GM21529 (cell line): ENCODE measurements at regions not wholly inside any gene's neighbourhood (a gene's known extent, or its start where the extent isn't known, plus 50 kb on each side); places are given as distances from the start of the nearest gene placed in this dataset.

Experiments
- ATAC-seq: cut with Tn5 transposase; IDR thresholded peaks from one replicate; pipeline ENCODE4 v1.9.1; 2021; ENCODE audit not compliant: unreplicated experiment

GRCh38 chr4:181692965-181693364 lies 550.2 kb upstream of the TENM3 start:
- ATAC-seq = no peak

DNA sequence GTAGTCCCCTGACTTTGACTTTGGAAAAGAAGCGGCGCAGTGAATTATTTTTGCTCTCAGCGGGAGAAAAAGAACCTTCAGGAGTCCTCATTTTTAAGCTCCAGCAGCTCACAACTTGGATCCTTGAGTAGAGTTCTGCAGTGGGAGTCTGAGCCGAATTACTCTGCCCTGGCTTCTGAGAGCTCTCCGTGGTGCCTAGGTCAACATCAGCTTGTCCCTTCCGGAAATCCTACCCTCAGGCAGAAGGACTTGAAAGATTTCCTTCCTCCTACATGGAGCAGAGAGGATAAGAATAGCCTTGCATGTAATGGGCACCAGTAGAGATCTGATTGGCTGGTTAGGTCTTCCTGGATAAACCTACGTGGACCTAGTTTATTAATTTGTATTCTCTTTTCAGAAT lies 549.7 kb upstream of the TENM3 start:
- ATAC-seq = no peak

- no peak for ATAC-seq
These were observed 545.0 kb upstream of the TENM3 start for GRCh38 chr4:181698221-181698620.

- ATAC-seq = no peak
These were observed 542.0 kb upstream of the TENM3 start for GRCh38 chr4:181701214-181701613.

DNA sequence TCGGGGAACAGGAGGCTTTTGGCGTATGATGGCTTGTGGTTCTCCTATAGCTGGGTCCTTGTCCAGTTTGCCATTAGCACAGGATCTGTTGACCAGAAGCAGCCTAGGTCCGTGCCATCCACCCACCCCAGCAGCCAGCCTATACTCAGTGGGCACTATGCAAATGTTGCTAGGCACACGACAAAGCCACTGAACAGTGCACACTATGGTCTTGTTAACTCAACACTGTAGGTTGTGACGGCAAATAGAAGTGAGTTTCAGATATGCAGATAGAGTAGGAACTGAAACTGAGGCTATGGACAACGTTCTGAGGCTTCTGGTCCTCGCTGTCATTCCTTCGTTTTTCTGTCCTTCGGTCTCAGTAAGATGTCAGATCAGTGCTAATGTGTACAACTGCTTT lies 541.3 kb upstream of the TENM3 start:
- ATAC-seq = no peak

DNA sequence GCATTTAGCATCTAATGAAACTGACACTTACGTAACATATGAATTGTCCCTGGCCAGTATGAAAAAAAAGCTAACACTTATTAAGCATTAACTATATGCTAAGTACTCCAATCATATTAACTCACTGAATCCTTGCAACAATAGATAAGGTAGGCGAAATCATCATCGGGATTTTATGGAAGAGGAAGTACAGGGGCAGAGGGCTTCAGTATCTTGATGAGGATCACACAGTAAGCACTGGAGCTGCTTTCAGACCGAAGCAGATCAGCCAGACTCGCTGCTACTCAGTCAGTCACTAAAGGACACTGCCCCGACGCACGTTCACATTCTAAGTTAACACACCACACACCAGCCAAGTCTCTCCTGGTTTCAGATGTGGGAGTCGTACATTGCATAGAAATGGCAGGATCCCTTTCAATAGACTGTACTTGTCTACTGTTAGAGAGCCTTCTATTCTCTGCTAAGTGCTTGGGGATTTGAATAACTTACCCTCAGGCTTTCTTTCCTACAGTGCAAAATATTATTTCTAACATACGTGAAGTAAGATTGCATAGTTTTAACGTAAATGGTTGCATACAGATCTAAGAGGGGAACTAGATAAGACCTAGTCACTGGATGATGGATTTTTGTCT lies 540.2 kb upstream of the TENM3 start:
- ATAC-seq = no peak

DNA sequence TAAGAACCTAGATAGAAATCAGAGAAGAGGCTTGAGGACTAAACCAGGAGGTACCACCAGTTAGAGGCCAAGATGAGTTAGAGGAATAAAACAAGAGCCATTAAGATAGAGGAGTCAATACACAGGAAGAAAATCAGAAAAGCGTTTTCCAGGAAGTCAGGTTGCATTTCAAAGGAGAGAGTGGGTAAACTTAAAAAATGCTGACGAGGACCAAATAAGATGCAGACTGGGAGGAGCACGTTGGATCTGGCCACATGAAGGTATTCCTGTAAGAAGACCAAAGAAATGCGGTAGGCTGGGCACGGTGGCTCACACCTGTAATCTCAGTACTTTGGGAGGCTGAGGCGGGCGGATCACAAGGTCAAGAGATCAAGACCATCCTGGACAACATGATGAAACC lies 533.1 kb upstream of the TENM3 start:
- no peak for ATAC-seq

GRCh38 chr4:181711387-181711786 lies 531.8 kb upstream of the TENM3 start:
- ATAC-seq = no peak

GRCh38 chr4:181728305-181728966 lies 514.8 kb upstream of the TENM3 start:
- no peak for ATAC-seq

- no peak for ATAC-seq
These were observed 511.3 kb upstream of the TENM3 start for GRCh38 chr4:181731900-181732299.

GRCh38 chr4:181737744-181738143 lies 505.5 kb upstream of the TENM3 start:
- ATAC-seq = no peak

DNA sequence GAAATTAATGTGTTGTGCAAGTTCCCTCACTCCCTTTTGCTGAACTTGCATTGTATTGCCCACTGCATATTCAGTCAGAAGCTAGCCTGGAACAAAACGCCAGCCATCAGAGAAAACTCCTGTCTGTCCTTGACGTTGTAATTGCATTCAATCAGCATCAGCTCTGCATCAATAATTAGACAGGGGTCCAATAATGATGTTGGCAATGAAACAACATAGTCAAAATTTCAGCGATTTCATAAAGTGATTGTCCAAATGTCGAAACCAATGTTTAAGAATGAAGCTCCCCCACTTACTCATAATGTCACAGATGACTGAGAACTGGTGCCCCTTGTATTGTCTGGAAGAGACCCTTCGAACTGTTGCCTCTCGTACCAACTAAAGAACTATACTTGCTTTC lies 504.2 kb upstream of the TENM3 start:
- ATAC-seq = no peak

DNA sequence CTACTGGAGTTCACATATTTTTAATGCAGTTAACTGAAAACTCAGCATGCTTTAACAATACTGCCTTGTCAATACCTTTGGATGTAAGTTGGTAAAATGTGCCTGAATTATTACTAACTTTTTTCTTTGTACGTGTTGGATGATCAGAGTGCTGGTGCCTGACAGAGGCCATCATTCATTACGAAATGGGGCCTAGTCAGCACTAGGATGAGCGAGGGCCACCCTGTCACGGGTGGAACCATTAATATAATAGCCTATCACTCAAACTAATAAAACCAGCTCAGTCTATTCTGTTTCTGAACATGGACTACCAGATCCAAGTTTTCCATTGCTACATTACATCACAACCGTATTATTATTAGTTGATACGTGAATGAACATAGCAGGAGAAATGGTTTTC lies 501.7 kb upstream of the TENM3 start:
- ATAC-seq = no peak

DNA sequence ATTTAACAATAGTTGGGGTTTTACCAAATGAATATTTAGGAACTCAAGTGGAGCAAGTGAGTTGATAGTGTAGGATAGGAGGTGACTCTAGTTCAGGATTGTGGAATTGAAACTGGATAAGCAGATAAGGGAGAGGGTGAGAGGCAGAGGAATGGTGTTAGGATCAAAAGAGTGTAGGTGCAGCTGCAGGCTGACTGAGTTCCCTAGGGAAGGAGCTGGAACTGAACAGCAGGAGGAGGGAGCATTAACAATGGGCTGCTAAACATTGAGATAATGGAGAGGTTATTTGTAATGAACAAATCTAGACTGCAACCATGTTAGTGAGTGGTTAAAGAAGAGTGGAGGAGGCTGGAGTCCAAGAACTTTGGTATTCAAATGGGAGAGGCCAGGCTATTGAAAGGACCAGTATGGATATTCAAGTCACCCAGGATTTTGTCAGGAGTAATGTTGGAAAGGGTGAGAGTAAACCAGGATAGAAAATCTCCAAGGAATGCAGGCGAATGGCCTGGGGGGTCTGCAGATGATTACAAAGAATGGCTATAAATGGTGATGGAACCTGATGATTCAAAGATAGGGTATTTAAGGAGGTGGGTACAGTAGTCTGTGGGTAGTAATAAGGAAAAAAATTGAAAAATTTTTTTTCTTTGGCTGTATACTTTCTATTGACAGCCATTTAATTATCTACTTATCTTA lies 497.1 kb upstream of the TENM3 start:
- no peak for ATAC-seq

GRCh38 chr4:181748581-181748980 lies 494.6 kb upstream of the TENM3 start:
- no peak for ATAC-seq

DNA sequence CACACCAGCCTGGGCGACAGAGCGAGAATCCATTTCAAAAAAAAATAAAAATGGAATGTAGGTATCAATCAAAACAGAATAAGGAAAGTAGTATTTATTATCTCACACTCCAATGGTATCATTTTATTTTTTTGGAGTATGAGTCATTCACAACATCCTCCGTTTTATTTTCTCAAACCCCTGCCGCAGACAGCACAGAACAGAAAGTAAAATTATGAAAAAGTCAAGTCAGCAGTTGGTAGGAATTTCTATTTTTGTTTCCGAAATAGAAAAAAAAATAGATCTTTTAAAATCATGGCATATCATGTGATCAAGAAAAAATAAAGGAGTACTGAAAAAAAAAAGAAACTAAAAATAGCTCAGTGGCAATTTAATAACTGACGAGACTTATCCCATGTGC lies 490.7 kb upstream of the TENM3 start:
- no peak for ATAC-seq

GRCh38 chr4:181753207-181753606 lies 490.0 kb upstream of the TENM3 start:
- no peak for ATAC-seq

GRCh38 chr4:181755846-181756245 lies 487.4 kb upstream of the TENM3 start:
- ATAC-seq = no peak

DNA sequence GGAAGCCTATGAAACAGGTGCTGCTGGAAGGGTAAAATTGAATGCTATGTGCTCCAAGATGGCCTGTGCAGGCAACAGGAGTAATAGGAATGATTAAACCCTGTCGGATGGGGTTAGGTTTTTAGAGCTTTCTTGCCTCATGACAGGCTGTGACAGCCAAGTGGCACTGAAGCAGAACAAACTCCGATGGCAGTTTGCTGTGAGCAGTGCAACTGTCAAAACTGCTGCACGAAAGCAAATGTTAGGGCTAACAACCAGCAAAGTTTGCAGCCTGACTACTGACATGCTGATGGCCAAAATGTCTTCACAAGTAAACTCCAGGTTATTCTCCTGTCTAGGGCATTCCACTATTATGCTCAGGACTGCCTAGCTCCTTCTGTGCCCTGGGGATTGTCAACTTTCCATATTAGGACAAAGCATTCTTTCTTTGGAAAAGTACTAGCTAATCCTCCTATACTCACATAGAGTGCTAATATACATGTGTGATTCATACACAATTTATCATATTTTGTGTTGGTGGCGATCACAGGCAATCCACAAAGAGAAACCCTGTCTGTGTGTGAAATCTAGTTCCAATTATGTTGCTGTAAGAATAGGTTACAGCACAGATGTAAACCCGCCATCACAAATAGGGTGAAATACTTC lies 486.6 kb upstream of the TENM3 start:
- ATAC-seq = no peak

DNA sequence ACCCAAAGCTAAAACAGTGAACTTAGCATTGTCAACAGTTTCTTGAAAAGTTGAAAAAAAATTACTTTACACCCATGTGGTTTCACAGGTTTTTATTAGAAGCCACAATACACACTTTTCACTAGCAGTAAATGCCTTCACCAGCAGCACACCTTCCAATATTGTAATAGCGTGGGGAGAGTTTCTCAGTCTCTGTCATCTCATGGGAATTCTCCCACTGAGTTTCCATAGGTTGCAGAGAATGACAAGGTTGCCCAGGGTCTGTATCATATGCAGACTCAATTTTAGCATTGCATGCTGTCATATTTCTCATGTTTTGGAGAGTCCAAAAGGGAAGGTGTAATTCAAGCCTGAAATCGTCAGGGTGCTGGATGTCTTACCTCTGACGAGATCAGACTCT lies 486.1 kb upstream of the TENM3 start:
- ATAC-seq = no peak

DNA sequence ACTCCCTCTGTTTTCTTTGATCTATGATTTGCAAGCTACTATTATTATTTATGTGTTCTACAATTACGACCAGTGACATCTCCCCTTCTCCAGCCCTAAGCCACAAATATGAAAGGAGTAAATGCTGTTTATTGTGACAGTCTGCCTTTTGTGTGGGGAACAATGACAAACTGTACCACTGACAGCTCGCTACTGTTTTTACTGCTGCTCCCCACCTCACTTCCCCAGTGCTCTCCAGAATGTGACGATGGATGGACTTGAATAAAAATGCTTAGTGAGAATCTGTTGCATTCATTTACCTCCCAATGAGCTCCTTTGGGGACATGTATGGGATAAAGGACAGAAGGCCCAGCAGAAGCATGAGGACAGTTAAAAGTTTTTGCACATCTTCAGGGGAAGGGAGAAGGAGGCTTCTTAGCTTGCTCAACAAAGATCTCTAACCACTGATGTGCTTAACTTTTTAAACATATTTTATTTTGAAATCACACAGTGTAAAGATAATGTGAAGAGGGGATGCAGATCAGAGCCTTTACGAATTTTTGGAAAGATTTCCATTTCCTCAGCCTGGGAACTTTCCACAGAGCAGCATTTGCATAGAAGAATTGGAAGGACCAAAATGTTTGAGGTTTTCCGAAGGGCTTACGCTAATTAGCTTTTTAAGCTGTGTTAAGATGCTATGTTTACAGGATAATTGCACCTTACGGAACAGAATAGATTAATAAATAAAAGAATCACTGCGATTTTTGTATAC lies 485.1 kb upstream of the TENM3 start:
- ATAC-seq = no peak
